RWPE2 (cell line): ENCODE measurements at regions not wholly inside any gene's neighbourhood (a gene's known extent, or its start where the extent isn't known, plus 50 kb on each side); places are given as distances from the start of the nearest gene placed in this dataset.

Source experiments
- ATAC-seq: fragments of 200-7000 bp; cut with Tn5 transposase; 3 replicates; pipeline ENCODE4 v1.9.1; 2021; ENCODE audit warnings: low read depth
- DNase-seq: peaks from one replicate; pipeline ENCODE4 v3.0.0-alpha.2; 2020; ENCODE audit warnings: low spot score
- H3K27ac ChIP-seq: fragments of 450-650 bp; 2 replicates; pipeline ENCODE4 v1.5.1; 2017; ENCODE audit warnings: mild to moderate bottlenecking; ENCODE audit not compliant: poor library complexity, severe bottlenecking
- H3K27me3 ChIP-seq: fragments of 250-450 bp; sonication (Bioruptor Pico); 2 replicates; pipeline ENCODE4 v1.5.1; 2021; ENCODE audit warnings: mild to moderate bottlenecking, moderate library complexity; ENCODE audit not compliant: insufficient read depth, poor library complexity, severe bottlenecking
- H3K36me3 ChIP-seq: fragments of 250-450 bp; sonication (Bioruptor Pico); 2 replicates; pipeline ENCODE4 v1.5.1; 2020; ENCODE audit warnings: low read depth, mild to moderate bottlenecking, moderate library complexity
- H3K4me1 ChIP-seq: fragments of 250-450 bp; sonication (Bioruptor Pico); 2 replicates; pipeline ENCODE4 v1.5.1; 2021; ENCODE audit warnings: mild to moderate bottlenecking, moderate library complexity; ENCODE audit not compliant: insufficient read depth, poor library complexity, severe bottlenecking
- H3K4me3 ChIP-seq: fragments of 250-450 bp; sonication (Bioruptor Pico); 2 replicates; pipeline ENCODE4 v1.5.1; 2021; ENCODE audit warnings: mild to moderate bottlenecking, moderate library complexity; ENCODE audit not compliant: severe bottlenecking
- H3K9me3 ChIP-seq: fragments of 250-450 bp; sonication (Bioruptor Pico); 2 replicates; pipeline ENCODE4 v1.5.1; 2021; ENCODE audit warnings: mild to moderate bottlenecking, moderate library complexity; ENCODE audit not compliant: severe bottlenecking
- TF ChIP-seq, protein P1 (sequence below): fragments of 450-650 bp; IDR thresholded peaks from one replicate; pipeline ENCODE4 v1.5.1; 2017; ENCODE audit warnings: mild to moderate bottlenecking, moderate library complexity; ENCODE audit not compliant: poor library complexity, severe bottlenecking

GRCh38 chr6:133156689-133157088, 84.5 kb upstream of the EYA4 start:
- Histone ChIP-seq H3K27me3 (no peaks in the 10 kb centered on the region), H3K4me3 (no peak overlapping the region), H3K27ac (no peak overlapping the region), H3K9me3 (no peaks in the 10 kb centered on the region), H3K4me1 (no peaks in the 10 kb centered on the region), H3K36me3 (no peaks in the 10 kb centered on the region)
- TF ChIP-seq, protein P1, sequence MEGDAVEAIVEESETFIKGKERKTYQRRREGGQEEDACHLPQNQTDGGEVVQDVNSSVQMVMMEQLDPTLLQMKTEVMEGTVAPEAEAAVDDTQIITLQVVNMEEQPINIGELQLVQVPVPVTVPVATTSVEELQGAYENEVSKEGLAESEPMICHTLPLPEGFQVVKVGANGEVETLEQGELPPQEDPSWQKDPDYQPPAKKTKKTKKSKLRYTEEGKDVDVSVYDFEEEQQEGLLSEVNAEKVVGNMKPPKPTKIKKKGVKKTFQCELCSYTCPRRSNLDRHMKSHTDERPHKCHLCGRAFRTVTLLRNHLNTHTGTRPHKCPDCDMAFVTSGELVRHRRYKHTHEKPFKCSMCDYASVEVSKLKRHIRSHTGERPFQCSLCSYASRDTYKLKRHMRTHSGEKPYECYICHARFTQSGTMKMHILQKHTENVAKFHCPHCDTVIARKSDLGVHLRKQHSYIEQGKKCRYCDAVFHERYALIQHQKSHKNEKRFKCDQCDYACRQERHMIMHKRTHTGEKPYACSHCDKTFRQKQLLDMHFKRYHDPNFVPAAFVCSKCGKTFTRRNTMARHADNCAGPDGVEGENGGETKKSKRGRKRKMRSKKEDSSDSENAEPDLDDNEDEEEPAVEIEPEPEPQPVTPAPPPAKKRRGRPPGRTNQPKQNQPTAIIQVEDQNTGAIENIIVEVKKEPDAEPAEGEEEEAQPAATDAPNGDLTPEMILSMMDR: no peak
- DNase-seq (no peak), ATAC-seq (no peak)

- H3K27ac ChIP-seq: no peak overlapping the region
- H3K36me3 ChIP-seq: no peaks in the 10 kb centered on the region
- H3K27me3 ChIP-seq: no peaks in the 10 kb centered on the region
- no peaks in the 10 kb centered on the region for H3K4me1 ChIP-seq
- TF ChIP-seq, protein P1: no peak
- no peak for DNase-seq
- ATAC-seq: no peak
- H3K4me3 ChIP-seq: no peak overlapping the region
- H3K9me3 ChIP-seq: no peaks in the 10 kb centered on the region
Observed at GRCh38 chr6:133157995-133158394, 83.2 kb upstream of the EYA4 start.

- TF ChIP-seq, protein P1: no peak
- no peaks in the 10 kb centered on the region for H3K9me3 ChIP-seq
- no peaks in the 10 kb centered on the region for H3K27me3 ChIP-seq
- H3K36me3 ChIP-seq: no peaks in the 10 kb centered on the region
- DNase-seq (no peak), ATAC-seq (0 out of 3 replicates have a peak, but pooled peaks have one; percentile 25)
- no peak overlapping the region for H3K4me3 ChIP-seq
- H3K27ac ChIP-seq: no peak overlapping the region
- no peaks in the 10 kb centered on the region for H3K4me1 ChIP-seq
Observed at GRCh38 chr6:133159255-133159795, 81.8 kb upstream of the EYA4 start.

GRCh38 chr6:133160536-133160935, 80.6 kb upstream of the EYA4 start:
- H3K27me3 ChIP-seq: no peaks in the 10 kb centered on the region
- no peaks in the 10 kb centered on the region for H3K9me3 ChIP-seq
- DNase-seq (no peak), ATAC-seq (no peak)
- no peak overlapping the region for H3K27ac ChIP-seq
- TF ChIP-seq, protein P1: no peak
- no peak overlapping the region for H3K4me3 ChIP-seq
- no peaks in the 10 kb centered on the region for H3K36me3 ChIP-seq
- no peaks in the 10 kb centered on the region for H3K4me1 ChIP-seq

DNA sequence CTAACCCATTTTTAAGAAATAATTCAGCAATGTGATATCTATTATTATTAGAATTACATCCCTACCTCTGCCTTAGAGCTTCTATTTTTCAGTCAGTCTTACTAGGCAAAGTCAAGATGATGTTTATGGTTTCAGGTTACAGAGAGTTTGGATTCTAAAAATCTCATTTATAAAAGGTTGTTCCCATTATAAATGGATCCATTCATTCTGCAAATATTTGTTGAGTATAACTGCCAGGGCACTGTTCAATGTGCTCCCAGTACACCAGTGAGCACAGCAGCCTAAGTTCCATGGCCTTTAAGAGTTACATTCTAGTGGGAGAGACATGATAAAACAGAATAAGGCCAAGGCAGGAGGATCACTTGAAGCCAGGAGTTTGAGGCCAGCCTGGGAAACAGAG, 75.9 kb upstream of the EYA4 start:
- no peaks in the 10 kb centered on the region for H3K36me3 ChIP-seq
- no peaks in the 10 kb centered on the region for H3K27me3 ChIP-seq
- no peak for ATAC-seq
- no peak for DNase-seq
- H3K27ac ChIP-seq: no peak overlapping the region
- TF ChIP-seq, protein P1: no peak
- no peak overlapping the region for H3K4me3 ChIP-seq
- no peaks in the 10 kb centered on the region for H3K9me3 ChIP-seq
- H3K4me1 ChIP-seq: no peaks in the 10 kb centered on the region
